ENCODE measurements at regions not wholly inside any gene's neighbourhood (a gene's known extent, or its start where the extent isn't known, plus 50 kb on each side); places are given as distances from the start of the nearest gene placed in this dataset.

- DNase-seq = no peak
Measured at GRCh38 chr15:91476861-91477260, 376.6 kb upstream of the SLCO3A1 start.

- DNase-seq = no peak
Measured at GRCh38 chr15:91478717-91479191, 374.8 kb upstream of the SLCO3A1 start.

GRCh38 chr15:91480426-91480825 is 373.1 kb upstream of the SLCO3A1 start:
- no peak for DNase-seq

GRCh38 chr15:91482799-91483198 is 370.7 kb upstream of the SLCO3A1 start:
- no peak for DNase-seq

GRCh38 chr15:91484141-91484540 is 369.4 kb upstream of the SLCO3A1 start:
- DNase-seq = no peak

- no peak for DNase-seq
Measured at GRCh38 chr15:91488452-91488851, 365.1 kb upstream of the SLCO3A1 start.

GRCh38 chr15:91490211-91490610 is 363.3 kb upstream of the SLCO3A1 start:
- DNase-seq = no peak

GRCh38 chr15:91491101-91491950 is 362.2 kb upstream of the SLCO3A1 start:
- no peak for DNase-seq

GRCh38 chr15:91496754-91497691 is 356.5 kb upstream of the SLCO3A1 start:
- no peak for DNase-seq

GRCh38 chr15:91498046-91498748 is 355.3 kb upstream of the SLCO3A1 start:
- no peak for DNase-seq

GRCh38 chr15:91498749-91499062 is 354.8 kb upstream of the SLCO3A1 start:
- no peak for DNase-seq

- DNase-seq = no peak
Measured at GRCh38 chr15:91499774-91500383, 353.6 kb upstream of the SLCO3A1 start.

- DNase-seq = no peak
Measured at GRCh38 chr15:91508633-91509032, 344.9 kb upstream of the SLCO3A1 start.

GRCh38 chr15:91514147-91514546 is 339.4 kb upstream of the SLCO3A1 start:
- no peak for DNase-seq

GRCh38 chr15:91515188-91515754 is 338.2 kb upstream of the SLCO3A1 start:
- DNase-seq = no peak

GRCh38 chr15:91516866-91517265 is 336.6 kb upstream of the SLCO3A1 start:
- DNase-seq = no peak

- no peak for DNase-seq
Measured at GRCh38 chr15:91517491-91518200, 335.9 kb upstream of the SLCO3A1 start.

GRCh38 chr15:91520850-91521249 is 332.7 kb upstream of the SLCO3A1 start:
- DNase-seq = no peak

- no peak for DNase-seq
Measured at GRCh38 chr15:91521548-91521947, 332.0 kb upstream of the SLCO3A1 start.

GRCh38 chr15:91521996-91522395 is 331.5 kb upstream of the SLCO3A1 start:
- DNase-seq = no peak

- DNase-seq = no peak
Measured at GRCh38 chr15:91522605-91523332, 330.7 kb upstream of the SLCO3A1 start.

Measured in activated effector memory CD4-positive, alpha-beta T cell treated with anti-CD3 and anti-CD28 coated beads, Interleukin-2, amount 50 U/mL, for 16 hours (primary cell).